ENCODE measurements at regions not wholly inside any gene's neighbourhood (a gene's known extent, or its start where the extent isn't known, plus 50 kb on each side); places are given as distances from the start of the nearest gene placed in this dataset.
A peak's percentile ranks its signal among the peaks of the same experiment; 100 is the strongest.

DNA sequence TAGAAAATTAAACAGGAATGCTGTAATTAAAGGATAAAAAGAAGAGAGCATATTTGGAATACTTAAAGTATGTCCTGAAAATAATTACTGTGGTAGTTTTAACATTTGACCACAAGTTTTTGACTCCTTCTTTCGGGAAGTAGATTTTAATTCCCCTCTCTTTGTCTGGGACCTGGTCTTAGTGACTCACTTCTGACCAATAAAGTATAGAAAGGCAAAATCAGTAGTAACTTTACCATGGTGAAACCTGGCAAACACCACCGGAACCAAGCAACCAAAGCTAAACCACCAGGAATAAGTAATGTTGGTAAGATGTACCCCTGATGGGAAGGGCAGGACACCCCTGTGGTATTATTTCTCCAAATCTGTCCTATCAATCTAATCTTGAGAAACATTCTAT, 314.8 kb downstream of the PDHA2 start:
- no CpG with 5 or more reads among the region's 2 CpGs for WGBS (ENCODE audit: insufficient coverage)
- Histone ChIP-seq H3K4me2 (replicated peaks; ENCODE audit: extremely low read depth, low read length, poor library complexity, severe bottlenecking) (no peak overlapping the region), H4K20me1 (ENCODE audit: insufficient read depth, low read length) (no peaks in the 10 kb centered on the region), H3K9me3 (replicated peaks in 1 of 2; ENCODE audit: control insufficient read depth in 1 of 2, insufficient read depth in 1 of 2, low read length in 2 of 2) (no peaks in the 10 kb centered on the region), H3K36me3 (replicated peaks in 1 of 2; ENCODE audit: control insufficient read depth in 1 of 2, insufficient read depth in 2 of 2, low read length in 2 of 2) (no peaks in the 10 kb centered on the region), H3K79me2 (ENCODE audit: insufficient read depth, low read length) (no peaks in the 10 kb centered on the region), H3K27me3 (ENCODE audit: control insufficient read depth in 2 of 2, insufficient read depth in 2 of 2, low read length in 2 of 2) (no peaks in the 10 kb centered on the region), H2AFZ (ENCODE audit: insufficient read depth, low read depth, low read length, poor library complexity, severe bottlenecking) (no peak overlapping the region), H3K4me3 (replicated peaks in 1 of 3; ENCODE audit: low read depth in 2 of 3, low read length in 3 of 3) (no peak overlapping the region), H3K27ac (ENCODE audit: low read depth in 1 of 2, low read length in 2 of 2) (no peak overlapping the region), H3K9ac (ENCODE audit: insufficient read depth, low read length, poor library complexity, severe bottlenecking) (no peak overlapping the region), H3K4me1 (ENCODE audit: control insufficient read depth in 1 of 2, insufficient read depth in 2 of 2, low read length in 2 of 2) (no peaks in the 10 kb centered on the region)
- Mint-ChIP-seq H3K4me3 (no peak overlapping the region), H3K27me3 (ENCODE audit: low read depth in 3 of 3) (no peaks in the 10 kb centered on the region), H3K36me3 (no peaks in the 10 kb centered on the region), H3K9me3 (peaks cover 0 to 3% (median 0%) of the 10 kb centered on the region in 7 donors), H3K4me1 (no peaks in the 10 kb centered on the region), H3K27ac (no peak overlapping the region)
- TF ChIP-seq, protein P1, sequence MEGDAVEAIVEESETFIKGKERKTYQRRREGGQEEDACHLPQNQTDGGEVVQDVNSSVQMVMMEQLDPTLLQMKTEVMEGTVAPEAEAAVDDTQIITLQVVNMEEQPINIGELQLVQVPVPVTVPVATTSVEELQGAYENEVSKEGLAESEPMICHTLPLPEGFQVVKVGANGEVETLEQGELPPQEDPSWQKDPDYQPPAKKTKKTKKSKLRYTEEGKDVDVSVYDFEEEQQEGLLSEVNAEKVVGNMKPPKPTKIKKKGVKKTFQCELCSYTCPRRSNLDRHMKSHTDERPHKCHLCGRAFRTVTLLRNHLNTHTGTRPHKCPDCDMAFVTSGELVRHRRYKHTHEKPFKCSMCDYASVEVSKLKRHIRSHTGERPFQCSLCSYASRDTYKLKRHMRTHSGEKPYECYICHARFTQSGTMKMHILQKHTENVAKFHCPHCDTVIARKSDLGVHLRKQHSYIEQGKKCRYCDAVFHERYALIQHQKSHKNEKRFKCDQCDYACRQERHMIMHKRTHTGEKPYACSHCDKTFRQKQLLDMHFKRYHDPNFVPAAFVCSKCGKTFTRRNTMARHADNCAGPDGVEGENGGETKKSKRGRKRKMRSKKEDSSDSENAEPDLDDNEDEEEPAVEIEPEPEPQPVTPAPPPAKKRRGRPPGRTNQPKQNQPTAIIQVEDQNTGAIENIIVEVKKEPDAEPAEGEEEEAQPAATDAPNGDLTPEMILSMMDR (IDR thresholded peaks at IDR 0.05): no peak
- no peak for DNase-seq
- intact Hi-C loops (cut with micrococcal nuclease): no loop called here

DNA sequence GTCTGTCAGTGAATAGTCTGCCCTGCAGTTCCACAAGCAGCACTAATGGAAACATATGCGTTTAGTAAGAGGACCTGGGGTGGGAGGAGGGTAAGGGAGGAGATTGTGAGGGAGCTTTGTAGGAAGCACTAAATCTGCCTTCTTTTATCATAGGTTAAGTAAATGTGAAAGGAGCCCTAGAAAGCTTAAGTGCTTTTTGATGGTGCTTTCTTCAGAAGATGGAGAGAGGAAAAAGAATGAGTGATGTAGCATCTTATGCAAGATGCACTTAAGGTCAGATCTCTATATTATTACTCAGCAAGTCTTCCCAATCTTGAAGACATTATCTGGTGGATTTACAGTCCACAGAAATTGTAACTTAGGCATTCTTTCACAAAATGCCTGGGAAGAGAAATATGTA, 322.7 kb downstream of the PDHA2 start:
- no peak for DNase-seq
- Mint-ChIP-seq H3K27me3 (ENCODE audit: low read depth in 3 of 3) (no peaks in the 10 kb centered on the region), H3K36me3 (no peaks in the 10 kb centered on the region), H3K4me1 (no peaks in the 10 kb centered on the region), H3K4me3 (no peak overlapping the region), H3K9me3 (peaks cover 0 to 5% (median 0%) of the 10 kb centered on the region in 7 donors), H3K27ac (peak overlapping the region in 1 of 7 donors; percentile 61)
- Histone ChIP-seq H4K20me1 (ENCODE audit: insufficient read depth, low read length) (no peaks in the 10 kb centered on the region), H3K9ac (ENCODE audit: insufficient read depth, low read length, poor library complexity, severe bottlenecking) (no peak overlapping the region), H3K27ac (ENCODE audit: low read depth in 1 of 2, low read length in 2 of 2) (no peak overlapping the region), H3K27me3 (ENCODE audit: control insufficient read depth in 2 of 2, insufficient read depth in 2 of 2, low read length in 2 of 2) (no peaks in the 10 kb centered on the region), H3K79me2 (ENCODE audit: insufficient read depth, low read length) (no peaks in the 10 kb centered on the region), H2AFZ (ENCODE audit: insufficient read depth, low read depth, low read length, poor library complexity, severe bottlenecking) (no peak overlapping the region), H3K4me3 (replicated peaks in 1 of 3; ENCODE audit: low read depth in 2 of 3, low read length in 3 of 3) (no peak overlapping the region), H3K4me2 (replicated peaks; ENCODE audit: extremely low read depth, low read length, poor library complexity, severe bottlenecking) (no peak overlapping the region), H3K4me1 (ENCODE audit: control insufficient read depth in 1 of 2, insufficient read depth in 2 of 2, low read length in 2 of 2) (no peaks in the 10 kb centered on the region), H3K9me3 (replicated peaks in 1 of 2; ENCODE audit: control insufficient read depth in 1 of 2, insufficient read depth in 1 of 2, low read length in 2 of 2) (no peaks in the 10 kb centered on the region), H3K36me3 (replicated peaks in 1 of 2; ENCODE audit: control insufficient read depth in 1 of 2, insufficient read depth in 2 of 2, low read length in 2 of 2) (no peaks in the 10 kb centered on the region)
- TF ChIP-seq, protein P1 (IDR thresholded peaks at IDR 0.05): no peak
- intact Hi-C loops (cut with micrococcal nuclease): no loop called here
- 88% methylated on average over 1 of the region's 1 CpG for WGBS (ENCODE audit: insufficient coverage)
